Astrocyte (in vitro differentiated cells and primary cell): ENCODE measurements at regions not wholly inside any gene's neighbourhood (a gene's known extent, or its start where the extent isn't known, plus 50 kb on each side); places are given as distances from the start of the nearest gene placed in this dataset.

Experiments
- EZH2 ChIP-seq: IDR thresholded peaks from 2 replicates; pipeline ENCODE4 v1.6.1; 2012; ENCODE audit warnings: mild to moderate bottlenecking, low read length, inconsistent platforms; ENCODE audit not compliant: insufficient read depth
- TF ChIP-seq, protein P1 (sequence below): IDR thresholded peaks from 2 replicates; pipeline ENCODE4 v1.5.1; 2011; ENCODE audit warnings: low read depth, mild to moderate bottlenecking, inconsistent platforms, low read length, moderate library complexity; ENCODE audit not compliant: insufficient read depth

DNA sequence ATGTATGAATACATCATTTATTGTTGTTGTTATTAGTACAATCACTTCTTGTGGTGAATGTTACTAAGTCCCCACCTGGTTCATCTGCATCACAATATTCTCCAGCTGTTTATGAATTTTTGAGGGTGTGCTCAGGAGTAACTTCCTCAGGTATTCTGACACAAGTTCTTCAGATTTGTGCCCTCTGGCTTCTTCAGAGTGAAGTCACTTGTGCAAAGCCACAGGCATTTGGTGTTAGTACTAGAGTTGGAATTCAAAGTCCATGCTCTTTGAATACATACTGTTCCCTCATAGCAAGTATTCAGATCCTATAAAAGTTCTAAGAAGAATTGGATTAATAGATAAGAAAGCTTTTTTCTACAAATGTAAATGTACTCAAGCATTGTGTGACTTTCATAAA, 150.3 kb upstream of the AVPR1A start:
- TF ChIP-seq, protein P1, sequence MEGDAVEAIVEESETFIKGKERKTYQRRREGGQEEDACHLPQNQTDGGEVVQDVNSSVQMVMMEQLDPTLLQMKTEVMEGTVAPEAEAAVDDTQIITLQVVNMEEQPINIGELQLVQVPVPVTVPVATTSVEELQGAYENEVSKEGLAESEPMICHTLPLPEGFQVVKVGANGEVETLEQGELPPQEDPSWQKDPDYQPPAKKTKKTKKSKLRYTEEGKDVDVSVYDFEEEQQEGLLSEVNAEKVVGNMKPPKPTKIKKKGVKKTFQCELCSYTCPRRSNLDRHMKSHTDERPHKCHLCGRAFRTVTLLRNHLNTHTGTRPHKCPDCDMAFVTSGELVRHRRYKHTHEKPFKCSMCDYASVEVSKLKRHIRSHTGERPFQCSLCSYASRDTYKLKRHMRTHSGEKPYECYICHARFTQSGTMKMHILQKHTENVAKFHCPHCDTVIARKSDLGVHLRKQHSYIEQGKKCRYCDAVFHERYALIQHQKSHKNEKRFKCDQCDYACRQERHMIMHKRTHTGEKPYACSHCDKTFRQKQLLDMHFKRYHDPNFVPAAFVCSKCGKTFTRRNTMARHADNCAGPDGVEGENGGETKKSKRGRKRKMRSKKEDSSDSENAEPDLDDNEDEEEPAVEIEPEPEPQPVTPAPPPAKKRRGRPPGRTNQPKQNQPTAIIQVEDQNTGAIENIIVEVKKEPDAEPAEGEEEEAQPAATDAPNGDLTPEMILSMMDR: no peak
- no peak for TF ChIP-seq EZH2
